Tibial artery (tissue), 4 donors: ENCODE measurements at regions not wholly inside any gene's neighbourhood (a gene's known extent, or its start where the extent isn't known, plus 50 kb on each side); places are given as distances from the start of the nearest gene placed in this dataset.

Source experiments
- DNase-seq, 2 donors: peaks; one replicate each; pipeline ENCODE4 v3.0.0-alpha.2; 2019
- H3K27ac ChIP-seq, 2 donors: fragments of 200-600 bp; sonication (generic) in 1 of 2; 1 replicate in 1 of 2; 2 replicates in 1 of 2; pipeline ENCODE4 v1.5.1; 2018 to 2019; ENCODE audit warnings: mild to moderate bottlenecking in 1 of 2
- H3K27me3 ChIP-seq, 2 donors: fragments of 200-600 bp; sonication (generic) in 1 of 2; one replicate each; pipeline versions ENCODE4 v1.5.1 to v1.6.0; 2016 to 2019
- H3K36me3 ChIP-seq, 3 donors: fragments of 200-600 bp; sonication (generic) in 2 of 3; one replicate each; pipeline ENCODE4 v1.5.1; 2016 to 2019; ENCODE audit warnings: mild to moderate bottlenecking in 2 of 3
- H3K4me1 ChIP-seq, 4 donors: fragments of 200-600 bp; sonication (generic) in 2 of 4; 1 replicate in 3 of 4; 2 replicates in 1 of 4; pipeline ENCODE4 v1.5.1; 2016 to 2019
- H3K4me3 ChIP-seq, 2 donors: fragments of 200-600 bp; sonication (generic) in 1 of 2; 1 replicate in 1 of 2; 2 replicates in 1 of 2; pipeline ENCODE4 v1.5.1; 2018 to 2019; ENCODE audit warnings: mild to moderate bottlenecking in 2 of 2
- H3K9me3 ChIP-seq, 3 donors: fragments of 200-600 bp; sonication (generic) in 1 of 3; one replicate each; pipeline ENCODE4 v1.5.1; 2016 to 2019
- CTCF ChIP-seq, 2 experiments: fragments of 200-600 bp in 1 of 2; fragments of 450-650 bp in 1 of 2; IDR thresholded peaks; one replicate each; pipeline ENCODE4 v1.5.1; 2017 to 2019; ENCODE audit warnings: antibody characterized with exemption in 2 of 2, mild to moderate bottlenecking in 1 of 2, moderate library complexity in 1 of 2
- intact Hi-C: fragments of 100-400 bp; cut with DNase I; formaldehyde crosslinking; loops from one replicate; pipeline ENCODE4 v1.15.0; 2023; ENCODE audit warnings: low total_unique reads

- intact Hi-C loops, result no loop called here
- H3K36me3 ChIP-seq, result no peaks in the 10 kb centered on the region
Observed at GRCh38 chr1:239882967-239883366, 208.7 kb upstream of the FMN2 start.

GRCh38 chr1:239884796-239885195 lies 206.9 kb upstream of the FMN2 start:
- Histone ChIP-seq H3K36me3 (no peaks in the 10 kb centered on the region), H3K27ac (no peak overlapping the region), H3K4me1 (no peaks in the 10 kb centered on the region), H3K4me3 (no peak overlapping the region), H3K9me3 (no peaks in the 10 kb centered on the region), H3K27me3 (no peaks in the 10 kb centered on the region)
- no peak for TF ChIP-seq CTCF (IDR thresholded peaks at IDR 0.05)
- intact Hi-C loops, result no loop called here
- DNase-seq, result no peak

More at GRCh38 chr1:239882967-239883366, 208.7 kb upstream of the FMN2 start:
- Histone ChIP-seq H3K27ac (no peak overlapping the region), H3K4me3 (no peak overlapping the region), H3K4me1 (no peaks in the 10 kb centered on the region), H3K9me3 (no peaks in the 10 kb centered on the region), H3K27me3 (no peaks in the 10 kb centered on the region)
- no peak for DNase-seq
- no peak for TF ChIP-seq CTCF (IDR thresholded peaks at IDR 0.05)

- H3K27ac ChIP-seq, result no peak overlapping the region
- intact Hi-C loops, result no loop called here
- no peaks in the 10 kb centered on the region for H3K9me3 ChIP-seq
- no peak overlapping the region for H3K4me3 ChIP-seq
- DNase-seq, result no peak
- no peaks in the 10 kb centered on the region for H3K4me1 ChIP-seq
- no peaks in the 10 kb centered on the region for H3K27me3 ChIP-seq
- no peaks in the 10 kb centered on the region for H3K36me3 ChIP-seq
- TF ChIP-seq CTCF (IDR thresholded peaks at IDR 0.05), result no peak
Observed at GRCh38 chr1:239886266-239886665, 205.4 kb upstream of the FMN2 start.

GRCh38 chr1:239888639-239889038 lies 203.0 kb upstream of the FMN2 start:
- intact Hi-C loops, result no loop called here
- Histone ChIP-seq H3K9me3 (no peaks in the 10 kb centered on the region), H3K27ac (no peak overlapping the region)

GRCh38 chr1:239891621-239892358 lies 199.9 kb upstream of the FMN2 start:
- DNase-seq, result no peak
- Histone ChIP-seq H3K27me3 (peaks cover 0 to 5% of the 10 kb centered on the region in 2 donors), H3K4me3 (no peak overlapping the region), H3K4me1 (no peaks in the 10 kb centered on the region), H3K9me3 (no peaks in the 10 kb centered on the region), H3K27ac (no peak overlapping the region), H3K36me3 (no peaks in the 10 kb centered on the region)
- TF ChIP-seq CTCF (IDR thresholded peaks at IDR 0.05), result no peak
- intact Hi-C loops, result no loop called here

More at GRCh38 chr1:239888639-239889038, 203.0 kb upstream of the FMN2 start:
- DNase-seq, result no peak
- Histone ChIP-seq H3K4me3 (no peak overlapping the region), H3K27me3 (no peaks in the 10 kb centered on the region), H3K36me3 (no peaks in the 10 kb centered on the region), H3K4me1 (no peaks in the 10 kb centered on the region)
- no peak for TF ChIP-seq CTCF (IDR thresholded peaks at IDR 0.05)
